ENCODE measurements at regions not wholly inside any gene's neighbourhood (a gene's known extent, or its start where the extent isn't known, plus 50 kb on each side); places are given as distances from the start of the nearest gene placed in this dataset.
A peak's percentile ranks its signal among the peaks of the same experiment; 100 is the strongest.
"Not testable (repeated sequence)": the region's sequence is repeated elsewhere in the genome, so short reads cannot be mapped to it uniquely, and the experiment has no call there.

DNA sequence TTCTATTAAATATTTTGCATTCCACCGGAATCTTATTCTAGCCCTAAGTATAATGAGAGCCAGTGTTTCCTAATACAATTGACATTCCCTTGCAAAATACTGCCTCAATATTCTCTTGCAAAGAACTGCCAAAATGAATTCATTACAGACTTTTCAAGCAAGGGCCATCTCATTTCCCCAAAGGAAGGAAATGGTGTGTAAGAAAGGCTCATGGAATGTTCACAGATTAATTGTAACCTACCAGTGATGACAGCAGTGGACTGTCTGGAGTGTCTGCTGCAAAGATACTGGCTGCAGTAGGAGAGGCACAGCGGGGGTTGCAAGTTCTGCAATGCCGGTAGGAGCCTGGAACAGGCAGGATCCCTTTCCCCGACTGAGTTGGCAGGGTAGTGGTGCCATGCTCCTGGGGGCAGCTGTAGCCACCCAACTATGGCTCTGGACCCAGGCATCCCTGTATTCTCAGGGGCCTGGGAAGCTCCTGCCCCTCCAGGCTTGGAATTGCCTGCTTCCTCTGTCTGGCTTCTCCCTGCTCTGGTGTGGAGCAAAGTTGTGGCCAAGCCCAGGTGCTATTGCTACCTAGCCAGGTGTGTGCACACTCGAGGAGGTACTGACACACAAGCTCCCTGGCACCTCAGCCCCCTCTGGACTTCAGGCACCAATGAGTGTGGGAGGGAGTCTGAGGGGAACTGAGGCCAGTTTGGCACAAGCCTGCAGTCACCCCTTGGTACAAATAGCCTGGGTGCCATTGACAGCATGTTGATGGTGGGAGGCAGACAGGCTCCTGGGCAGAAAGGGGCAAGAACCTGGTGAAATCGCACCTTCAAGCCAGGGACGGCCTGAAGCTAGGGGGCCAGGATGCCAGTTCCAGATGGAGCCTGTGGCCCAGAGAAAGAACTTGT is 1371.0 kb downstream of the KCNT2 start:
- H3K4me3 ChIP-seq (ENCODE audit: low read length), result no peak overlapping the region
- DNase-seq (ENCODE audit: low read depth, low spot score), result no peak

GRCh38 chr1:195218428-195219212 is 1389.6 kb downstream of the KCNT2 start:
- no peak overlapping the region for H3K4me3 ChIP-seq (ENCODE audit: low read length)
- DNase-seq (ENCODE audit: low read depth, low spot score), result peak; percentile 17

DNA sequence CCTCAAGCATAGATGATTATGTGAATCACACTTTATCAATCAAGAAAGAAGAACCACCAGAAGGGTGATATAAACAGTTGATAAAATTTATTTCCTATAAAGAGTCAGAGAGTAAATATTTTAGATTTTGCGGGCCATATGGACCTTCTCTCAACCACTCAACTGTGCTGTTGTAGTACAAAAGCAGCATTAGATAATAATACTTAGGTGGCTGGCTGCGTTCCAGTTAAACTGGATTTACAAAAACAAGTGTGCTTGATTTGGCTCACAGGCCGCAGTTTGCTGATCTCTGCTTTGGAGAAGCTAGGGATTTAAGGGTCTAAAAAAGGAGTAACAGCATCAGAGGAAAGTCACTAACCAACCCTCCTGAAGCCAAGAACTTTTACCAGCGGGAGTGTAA is 1406.0 kb downstream of the KCNT2 start:
- no peak for DNase-seq (ENCODE audit: low read depth, low spot score)
- no peak overlapping the region for H3K4me3 ChIP-seq (ENCODE audit: low read length)

GRCh38 chr1:195200772-195201171 is 1407.5 kb downstream of the KCNT2 start:
- no peak overlapping the region for H3K4me3 ChIP-seq (ENCODE audit: low read length)
- no peak for DNase-seq (ENCODE audit: low read depth, low spot score)

DNA sequence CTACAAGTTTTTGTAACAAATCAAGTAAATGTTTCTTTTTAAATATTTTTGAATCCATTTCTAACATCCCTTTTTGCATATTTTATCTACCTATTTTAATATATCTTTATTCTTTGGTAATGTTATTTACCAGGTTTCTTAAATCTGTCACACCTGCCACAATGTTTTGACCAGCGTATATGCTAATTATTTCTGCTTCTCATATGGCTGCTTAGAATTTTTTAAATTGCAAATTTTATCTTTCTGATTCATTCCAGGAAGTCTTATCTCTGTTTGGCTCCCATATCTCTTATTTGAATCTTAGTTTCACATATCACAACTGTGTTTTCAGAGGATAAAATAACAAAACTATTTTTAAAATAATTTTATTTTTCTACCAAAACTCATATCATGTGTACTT is 1411.1 kb downstream of the KCNT2 start:
- H3K4me3 ChIP-seq (ENCODE audit: low read length), result no peak overlapping the region
- no peak for DNase-seq (ENCODE audit: low read depth, low spot score)

DNA sequence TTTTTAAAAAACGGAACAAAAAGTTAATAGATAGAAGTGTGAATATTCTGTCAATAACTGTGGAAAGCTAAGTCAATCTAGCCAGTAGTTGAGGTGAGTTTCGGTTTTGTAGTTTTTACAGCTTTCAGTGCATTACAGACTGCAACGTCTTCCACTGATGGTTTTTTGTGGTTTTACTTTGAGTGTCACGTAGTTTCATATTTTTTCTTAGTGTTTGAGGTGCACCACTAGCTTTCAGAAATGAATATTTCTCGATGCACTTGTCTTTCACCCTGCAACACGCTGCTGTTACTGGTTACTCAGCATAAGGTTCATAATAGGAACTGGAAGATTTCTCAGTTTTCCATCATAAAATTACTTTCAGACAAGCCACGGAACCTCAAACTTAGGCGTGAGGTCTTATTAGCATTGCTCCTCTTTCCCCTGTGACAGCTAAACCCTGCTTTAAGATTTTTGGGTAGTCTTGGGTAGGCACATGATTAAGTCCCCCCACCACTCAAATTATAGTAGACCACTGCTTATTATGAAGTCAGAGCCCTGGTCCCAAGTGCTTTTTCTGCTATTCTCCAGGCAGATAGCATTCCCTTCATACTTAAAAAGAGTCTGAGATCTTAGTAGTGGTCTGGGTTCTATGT is 1412.7 kb downstream of the KCNT2 start:
- peak; percentile 71 for DNase-seq (ENCODE audit: low read depth, low spot score)
- peak overlapping the region; percentile 17 for H3K4me3 ChIP-seq (ENCODE audit: low read length)

DNA sequence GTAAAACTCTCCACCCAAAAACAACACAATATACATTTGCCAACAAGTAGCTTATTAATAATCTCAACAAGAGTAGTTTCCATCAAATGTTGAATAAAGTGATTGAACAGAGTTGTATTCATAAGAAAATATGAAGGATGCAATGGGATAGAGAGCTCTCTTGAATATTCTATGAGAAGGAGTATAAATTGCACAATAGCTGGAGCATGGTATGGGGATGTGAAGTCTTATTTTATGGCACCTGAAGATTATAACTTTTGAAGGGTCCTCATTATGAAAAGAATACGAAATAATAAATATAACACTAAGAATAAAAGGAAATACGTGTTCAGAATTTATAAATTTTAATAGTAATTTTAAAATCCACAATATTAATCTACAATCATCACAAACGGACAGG is 1415.1 kb downstream of the KCNT2 start:
- no peak overlapping the region for H3K4me3 ChIP-seq (ENCODE audit: low read length)

DNA sequence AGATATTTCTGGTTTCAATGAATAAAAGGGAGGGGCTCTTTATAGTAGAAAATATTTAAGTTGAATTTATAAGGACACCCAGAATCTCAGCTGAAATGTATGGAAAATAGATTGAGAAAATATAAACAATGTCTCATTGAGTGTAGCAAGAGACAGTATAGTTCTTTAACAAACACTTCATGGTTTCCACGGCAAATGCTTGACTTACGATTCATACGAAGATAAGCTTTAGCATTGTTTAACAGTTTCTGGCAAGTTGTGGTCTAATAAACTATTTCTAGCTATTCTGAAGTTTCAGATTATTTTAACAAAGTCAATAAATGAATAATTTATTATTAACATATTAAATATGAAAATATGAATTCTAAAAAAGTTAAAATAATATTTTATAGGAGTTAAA is 1419.4 kb downstream of the KCNT2 start:
- DNase-seq (ENCODE audit: low read depth, low spot score), result no peak

More for the DNA sequence above, 1415.1 kb downstream of the KCNT2 start:
- no peak for DNase-seq (ENCODE audit: low read depth, low spot score)

DNA sequence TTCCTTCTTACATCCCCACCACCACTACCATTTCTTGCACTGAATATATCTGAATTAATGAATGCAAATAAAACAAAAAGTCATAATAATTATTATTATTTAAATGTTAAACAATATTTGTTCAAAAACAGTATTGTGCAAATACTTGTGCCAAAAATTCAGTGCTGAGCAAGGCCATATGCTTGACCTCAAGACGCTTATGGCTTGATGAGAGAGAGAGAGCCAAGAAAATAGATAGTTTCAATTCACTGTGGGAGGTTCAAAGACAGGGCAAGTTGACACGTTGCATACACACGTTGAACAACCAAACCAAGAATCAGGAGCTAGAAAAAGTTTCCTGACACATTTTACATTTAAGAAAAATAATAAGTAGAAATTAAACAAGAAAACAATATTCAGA is 1421.7 kb downstream of the KCNT2 start:
- DNase-seq (ENCODE audit: low read depth, low spot score), result no peak
- H3K4me3 ChIP-seq (ENCODE audit: low read length), result no peak overlapping the region

More for the DNA sequence above, 1419.4 kb downstream of the KCNT2 start:
- no peak overlapping the region for H3K4me3 ChIP-seq (ENCODE audit: low read length)

DNA sequence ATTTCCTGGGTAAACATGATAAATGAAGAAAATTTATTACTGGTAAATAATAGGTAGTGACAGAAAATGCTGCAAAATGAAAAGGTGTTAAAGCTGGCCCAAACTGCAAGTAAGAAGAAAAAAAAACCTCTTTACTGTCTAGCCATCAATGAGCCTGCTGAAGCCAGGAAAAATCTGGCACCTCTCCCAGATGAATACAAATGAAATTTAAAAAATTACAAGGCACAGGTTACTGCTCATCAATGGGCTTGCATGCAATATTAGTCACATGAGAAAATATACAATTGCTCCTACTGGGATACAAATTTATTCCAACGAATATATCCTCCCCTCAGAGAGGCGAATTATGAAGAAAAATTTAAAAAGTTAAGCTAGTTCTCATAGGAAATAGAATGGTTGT is 1422.5 kb downstream of the KCNT2 start:
- no peak for DNase-seq (ENCODE audit: low read depth, low spot score)
- H3K4me3 ChIP-seq (ENCODE audit: low read length), result no peak overlapping the region

DNA sequence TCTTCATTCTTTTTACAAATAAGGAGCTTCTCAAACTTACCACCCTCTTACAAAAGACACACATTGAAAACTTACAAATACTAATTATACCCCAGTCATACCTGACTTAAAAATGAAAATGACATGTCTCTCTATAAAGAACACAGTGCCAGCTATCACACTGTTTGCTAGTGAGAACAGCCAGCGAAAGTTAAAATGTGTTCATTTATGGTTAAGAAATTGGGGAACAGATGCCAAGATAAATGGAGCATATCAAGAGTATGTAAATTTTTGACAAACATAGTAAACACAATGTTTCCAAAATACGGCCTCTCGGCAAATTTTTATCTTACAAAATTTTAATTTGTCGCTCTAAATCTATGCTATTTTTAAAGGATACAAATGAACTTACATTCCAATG is 1422.9 kb downstream of the KCNT2 start:
- DNase-seq (ENCODE audit: low read depth, low spot score), result no peak
- H3K4me3 ChIP-seq (ENCODE audit: low read length), result no peak overlapping the region

GRCh38 chr1:195173753-195174152 is 1434.5 kb downstream of the KCNT2 start:
- DNase-seq (ENCODE audit: low read depth, low spot score), result no peak

GRCh38 chr1:195159795-195160194 is 1448.4 kb downstream of the KCNT2 start:
- not testable (repeated sequence) for DNase-seq (ENCODE audit: low read depth, low spot score); H3K4me3 ChIP-seq (ENCODE audit: low read length)

More at GRCh38 chr1:195173753-195174152, 1434.5 kb downstream of the KCNT2 start:
- H3K4me3 ChIP-seq (ENCODE audit: low read length), result no peak overlapping the region

GRCh38 chr1:195158091-195158490 is 1450.1 kb downstream of the KCNT2 start:
- H3K4me3 ChIP-seq (ENCODE audit: low read length), result no peak overlapping the region
- DNase-seq (ENCODE audit: low read depth, low spot score), result no peak

DNA sequence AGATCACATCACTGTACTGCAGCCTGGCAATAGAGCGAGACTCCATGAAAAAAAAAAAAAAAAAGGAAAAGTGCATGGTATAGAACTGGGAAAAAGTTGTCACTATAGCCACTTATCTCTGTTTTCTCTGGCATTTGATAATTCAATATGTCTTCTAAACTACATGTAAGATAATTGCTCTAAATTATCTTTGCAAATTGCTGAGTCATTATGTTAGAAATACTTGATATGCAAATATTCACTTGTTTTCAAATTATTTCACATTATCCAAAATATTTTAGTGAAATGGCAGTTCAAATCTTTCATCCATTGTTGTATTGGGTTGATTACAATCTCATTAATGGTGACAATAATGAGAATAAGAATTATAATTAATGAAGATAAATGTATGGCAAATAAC is 1455.1 kb downstream of the KCNT2 start:
- DNase-seq (ENCODE audit: low read depth, low spot score), result no peak

DNA sequence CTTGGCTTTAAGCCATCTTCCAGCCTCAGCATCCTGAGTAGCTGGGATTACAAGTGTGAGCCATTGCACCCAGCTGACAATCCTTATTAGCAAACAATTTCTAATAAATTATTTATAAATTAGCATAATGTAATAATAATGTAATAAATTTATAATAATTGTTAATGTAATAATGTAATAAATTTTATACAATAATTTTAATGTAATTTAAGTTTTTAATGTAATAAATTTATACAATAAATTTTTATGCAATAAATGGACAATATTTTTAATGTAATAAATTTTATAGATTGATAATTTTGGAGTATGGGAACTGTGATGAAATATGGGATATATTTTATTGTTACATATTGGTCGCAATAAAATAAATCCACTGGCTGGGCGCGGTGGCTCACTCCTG is 1457.5 kb downstream of the KCNT2 start:
- DNase-seq (ENCODE audit: low read depth, low spot score), result no peak
- H3K4me3 ChIP-seq (ENCODE audit: low read length), result no peak overlapping the region

More for the DNA sequence above, 1455.1 kb downstream of the KCNT2 start:
- H3K4me3 ChIP-seq (ENCODE audit: low read length), result no peak overlapping the region

DNA sequence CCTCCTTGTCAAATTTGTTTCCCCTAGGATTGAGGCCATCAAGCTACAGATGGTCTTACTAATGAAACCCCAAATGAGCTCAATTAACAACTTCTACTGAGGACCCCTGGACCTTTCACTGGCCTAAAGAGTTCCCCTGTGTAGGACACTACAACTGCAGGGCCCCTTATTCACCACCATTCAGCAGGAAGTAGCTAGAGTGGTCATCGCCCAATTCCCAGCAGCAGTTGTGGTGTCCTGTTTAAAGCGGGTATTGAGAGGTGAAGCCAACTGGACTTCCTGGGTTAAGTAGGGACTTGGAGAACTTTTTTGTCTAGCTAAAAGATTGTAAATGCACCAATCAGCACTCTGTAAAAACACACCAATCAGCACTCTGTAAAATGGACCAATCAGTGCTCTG is 1466.9 kb downstream of the KCNT2 start:
- no peak overlapping the region for H3K4me3 ChIP-seq (ENCODE audit: low read length)
- DNase-seq (ENCODE audit: low read depth, low spot score), result no peak

- H3K4me3 ChIP-seq (ENCODE audit: low read length), result no peak overlapping the region
- no peak for DNase-seq (ENCODE audit: low read depth, low spot score)
Measured at GRCh38 chr1:195130598-195130997, 1477.6 kb downstream of the KCNT2 start.

DNA sequence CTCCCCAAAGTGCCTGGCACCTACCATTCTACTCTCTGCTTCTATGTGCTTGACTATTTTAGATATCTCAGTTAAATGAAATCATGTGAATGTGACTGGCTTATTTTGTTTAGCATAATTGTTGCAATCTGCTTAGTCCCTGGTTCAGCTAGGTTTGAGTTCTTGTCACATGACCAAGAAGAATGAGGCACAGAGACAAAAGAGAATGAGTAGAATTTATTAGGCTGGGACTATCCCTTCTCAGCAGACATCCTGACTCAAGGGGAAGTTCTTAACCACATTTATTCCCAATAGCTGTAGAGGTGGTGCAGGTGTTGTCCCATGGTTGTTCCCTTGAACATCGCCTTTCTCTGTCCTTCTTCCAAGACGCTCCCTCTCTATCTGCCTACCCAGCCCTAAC is 1485.7 kb downstream of the KCNT2 start:
- H3K4me3 ChIP-seq (ENCODE audit: low read length), result no peak overlapping the region
- no peak for DNase-seq (ENCODE audit: low read depth, low spot score)

DNA sequence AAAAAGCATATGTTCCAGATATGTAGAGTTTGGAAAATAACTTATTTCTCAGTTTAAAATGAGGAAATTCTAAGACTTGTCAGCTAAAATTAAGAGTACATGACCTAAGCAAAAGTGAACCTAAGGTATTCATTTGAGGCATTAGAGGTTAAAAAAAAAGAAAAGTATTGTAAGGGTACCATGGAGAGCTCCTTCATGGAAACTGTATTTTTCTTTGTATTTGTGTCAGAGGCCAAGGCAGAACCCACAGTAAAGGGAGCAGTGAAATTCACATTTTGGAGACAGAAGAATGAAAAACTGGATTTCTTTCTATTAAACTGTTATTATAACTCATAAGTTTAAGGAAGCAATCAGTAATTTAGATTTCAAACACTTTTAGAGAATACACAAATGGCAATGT is 1494.8 kb downstream of the KCNT2 start:
- H3K4me3 ChIP-seq (ENCODE audit: low read length), result no peak overlapping the region
- no peak for DNase-seq (ENCODE audit: low read depth, low spot score)

Measured in Jurkat, Clone E6-1 (cell line).